ENCODE measurements at regions not wholly inside any gene's neighbourhood (a gene's known extent, or its start where the extent isn't known, plus 50 kb on each side); places are given as distances from the start of the nearest gene placed in this dataset. TPM values are rescaled to one million over a fixed set of nuclear protein-coding genes. Genes with fewer than 3 reads are reported as not detected.

DNA sequence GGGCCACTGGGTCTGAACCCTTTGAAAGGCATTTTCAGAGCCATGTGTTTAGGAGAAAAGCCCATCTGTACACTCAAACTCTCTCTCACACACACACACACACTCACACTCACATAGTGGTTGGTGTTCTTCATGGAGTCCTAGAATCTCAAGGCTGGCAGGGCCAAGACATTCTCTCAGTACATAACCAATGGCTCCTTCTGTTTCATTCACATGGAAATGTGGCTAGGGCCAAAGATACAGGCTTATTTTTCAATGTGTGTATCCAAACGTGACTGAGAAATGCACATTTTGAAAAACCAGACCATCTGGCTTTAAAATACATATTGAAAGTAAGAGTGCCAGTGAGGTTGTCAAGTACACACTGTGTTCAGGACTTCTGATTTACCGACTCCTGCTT lies 59.0 kb upstream of the SALL1 start (continued):
- TF ChIP-seq, protein P1, sequence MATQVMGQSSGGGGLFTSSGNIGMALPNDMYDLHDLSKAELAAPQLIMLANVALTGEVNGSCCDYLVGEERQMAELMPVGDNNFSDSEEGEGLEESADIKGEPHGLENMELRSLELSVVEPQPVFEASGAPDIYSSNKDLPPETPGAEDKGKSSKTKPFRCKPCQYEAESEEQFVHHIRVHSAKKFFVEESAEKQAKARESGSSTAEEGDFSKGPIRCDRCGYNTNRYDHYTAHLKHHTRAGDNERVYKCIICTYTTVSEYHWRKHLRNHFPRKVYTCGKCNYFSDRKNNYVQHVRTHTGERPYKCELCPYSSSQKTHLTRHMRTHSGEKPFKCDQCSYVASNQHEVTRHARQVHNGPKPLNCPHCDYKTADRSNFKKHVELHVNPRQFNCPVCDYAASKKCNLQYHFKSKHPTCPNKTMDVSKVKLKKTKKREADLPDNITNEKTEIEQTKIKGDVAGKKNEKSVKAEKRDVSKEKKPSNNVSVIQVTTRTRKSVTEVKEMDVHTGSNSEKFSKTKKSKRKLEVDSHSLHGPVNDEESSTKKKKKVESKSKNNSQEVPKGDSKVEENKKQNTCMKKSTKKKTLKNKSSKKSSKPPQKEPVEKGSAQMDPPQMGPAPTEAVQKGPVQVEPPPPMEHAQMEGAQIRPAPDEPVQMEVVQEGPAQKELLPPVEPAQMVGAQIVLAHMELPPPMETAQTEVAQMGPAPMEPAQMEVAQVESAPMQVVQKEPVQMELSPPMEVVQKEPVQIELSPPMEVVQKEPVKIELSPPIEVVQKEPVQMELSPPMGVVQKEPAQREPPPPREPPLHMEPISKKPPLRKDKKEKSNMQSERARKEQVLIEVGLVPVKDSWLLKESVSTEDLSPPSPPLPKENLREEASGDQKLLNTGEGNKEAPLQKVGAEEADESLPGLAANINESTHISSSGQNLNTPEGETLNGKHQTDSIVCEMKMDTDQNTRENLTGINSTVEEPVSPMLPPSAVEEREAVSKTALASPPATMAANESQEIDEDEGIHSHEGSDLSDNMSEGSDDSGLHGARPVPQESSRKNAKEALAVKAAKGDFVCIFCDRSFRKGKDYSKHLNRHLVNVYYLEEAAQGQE (IDR thresholded peaks at IDR 0.05; ENCODE audit: unreplicated experiment) = no peak

DNA sequence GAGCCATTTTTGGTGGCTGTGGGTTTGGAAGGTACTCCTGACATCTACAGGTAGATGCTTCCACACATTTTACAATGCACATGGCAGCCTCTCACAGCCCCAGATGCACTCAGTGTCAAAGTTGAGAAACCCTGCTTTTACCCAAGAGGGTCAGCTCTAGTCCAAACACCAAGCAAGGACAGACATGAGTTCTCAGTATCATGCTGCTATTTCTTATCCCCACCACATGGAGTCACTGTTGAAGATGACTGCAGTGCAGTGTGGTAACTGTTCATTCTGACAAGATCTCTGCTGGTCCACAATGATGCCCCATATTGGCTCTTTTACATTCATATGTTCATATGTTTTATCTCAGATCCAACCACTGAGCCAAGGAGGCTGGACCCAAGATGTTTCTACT lies 50.5 kb upstream of the SALL1 start:
- Histone ChIP-seq H2AFZ (no peak overlapping the region), H3K27me3 (ENCODE audit: insufficient read depth) (no peaks in the 10 kb centered on the region), H3K4me1 (ENCODE audit: insufficient read depth) (no peaks in the 10 kb centered on the region), H4K20me1 (replicated peaks; ENCODE audit: insufficient read depth) (no peaks in the 10 kb centered on the region), H3K9me2 (ENCODE audit: insufficient read depth) (peaks cover 9% of the 10 kb centered on the region; the same call in 1 of the 2 replicates), H3K27ac (ENCODE audit: low read depth) (no peak overlapping the region), H3K79me2 (replicated peaks; ENCODE audit: insufficient read depth) (no peaks in the 10 kb centered on the region), H3K4me2 (no peak overlapping the region), H3K4me3 (no peak overlapping the region), H3F3A (replicated peaks; ENCODE audit: low read depth) (no peaks in the 10 kb centered on the region), H3K36me3 (ENCODE audit: insufficient read depth) (no peaks in the 10 kb centered on the region)
- DNase-seq (ENCODE audit: low spot score) (peak; percentile 21), ATAC-seq (no peak)
- no peak overlapping the region for H3K27ac Mint-ChIP-seq
- no peak for TF ChIP-seq CREB1 (CRISPR knock-in tag; IDR thresholded peaks at IDR 0.05; ENCODE audit: low read depth)
- TF ChIP-seq, protein P2, sequence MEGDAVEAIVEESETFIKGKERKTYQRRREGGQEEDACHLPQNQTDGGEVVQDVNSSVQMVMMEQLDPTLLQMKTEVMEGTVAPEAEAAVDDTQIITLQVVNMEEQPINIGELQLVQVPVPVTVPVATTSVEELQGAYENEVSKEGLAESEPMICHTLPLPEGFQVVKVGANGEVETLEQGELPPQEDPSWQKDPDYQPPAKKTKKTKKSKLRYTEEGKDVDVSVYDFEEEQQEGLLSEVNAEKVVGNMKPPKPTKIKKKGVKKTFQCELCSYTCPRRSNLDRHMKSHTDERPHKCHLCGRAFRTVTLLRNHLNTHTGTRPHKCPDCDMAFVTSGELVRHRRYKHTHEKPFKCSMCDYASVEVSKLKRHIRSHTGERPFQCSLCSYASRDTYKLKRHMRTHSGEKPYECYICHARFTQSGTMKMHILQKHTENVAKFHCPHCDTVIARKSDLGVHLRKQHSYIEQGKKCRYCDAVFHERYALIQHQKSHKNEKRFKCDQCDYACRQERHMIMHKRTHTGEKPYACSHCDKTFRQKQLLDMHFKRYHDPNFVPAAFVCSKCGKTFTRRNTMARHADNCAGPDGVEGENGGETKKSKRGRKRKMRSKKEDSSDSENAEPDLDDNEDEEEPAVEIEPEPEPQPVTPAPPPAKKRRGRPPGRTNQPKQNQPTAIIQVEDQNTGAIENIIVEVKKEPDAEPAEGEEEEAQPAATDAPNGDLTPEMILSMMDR (conservative IDR thresholded peaks at IDR 0.05; ENCODE audit: low read depth in 2 of 2) = peak; percentile 51 to 63
- TF ChIP-seq NANOG (IDR thresholded peaks at IDR 0.05; ENCODE audit: borderline replicate concordance) = no peak
- H3K36me3 Mint-ChIP-seq (ENCODE audit: low read depth) = peaks cover 22% of the 10 kb centered on the region
- no peaks in the 10 kb centered on the region for H3K4me1 Mint-ChIP-seq
- H3K9me3 Mint-ChIP-seq = peaks cover 16% of the 10 kb centered on the region
- H3K4me3 Mint-ChIP-seq = no peak overlapping the region
- H3K27me3 Mint-ChIP-seq (ENCODE audit: insufficient read depth, low read depth, poor library complexity) = no peaks in the 10 kb centered on the region

Small RNAs in the stretch of these regions (small RNA-seq; reads per million reads assigned to genes)
- not detected for gene AC137527.1 (ENCODE audit: low replicate concordance)
